ENCODE measurements at regions not wholly inside any gene's neighbourhood (a gene's known extent, or its start where the extent isn't known, plus 50 kb on each side); places are given as distances from the start of the nearest gene placed in this dataset.

DNA sequence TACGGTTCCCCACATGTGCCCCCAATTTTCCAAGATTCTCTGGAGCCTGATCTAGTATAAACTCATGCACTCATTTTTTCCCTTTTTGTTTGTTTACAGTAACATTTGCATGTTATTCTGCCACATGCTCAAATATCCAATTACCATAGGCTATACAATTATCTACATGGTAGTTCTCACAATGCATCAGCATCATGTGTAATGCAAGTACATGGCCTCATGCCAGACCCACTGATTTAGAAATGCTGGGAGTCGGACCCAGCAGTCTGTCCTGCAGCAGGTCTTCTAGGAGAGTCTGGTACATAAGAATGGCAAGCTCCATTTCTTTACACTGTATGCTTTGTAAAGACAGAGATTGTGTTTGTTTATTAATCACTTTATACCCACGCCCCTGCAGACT is 107.7 kb downstream of the CBLN2 start:
- TF ChIP-seq, protein P1, sequence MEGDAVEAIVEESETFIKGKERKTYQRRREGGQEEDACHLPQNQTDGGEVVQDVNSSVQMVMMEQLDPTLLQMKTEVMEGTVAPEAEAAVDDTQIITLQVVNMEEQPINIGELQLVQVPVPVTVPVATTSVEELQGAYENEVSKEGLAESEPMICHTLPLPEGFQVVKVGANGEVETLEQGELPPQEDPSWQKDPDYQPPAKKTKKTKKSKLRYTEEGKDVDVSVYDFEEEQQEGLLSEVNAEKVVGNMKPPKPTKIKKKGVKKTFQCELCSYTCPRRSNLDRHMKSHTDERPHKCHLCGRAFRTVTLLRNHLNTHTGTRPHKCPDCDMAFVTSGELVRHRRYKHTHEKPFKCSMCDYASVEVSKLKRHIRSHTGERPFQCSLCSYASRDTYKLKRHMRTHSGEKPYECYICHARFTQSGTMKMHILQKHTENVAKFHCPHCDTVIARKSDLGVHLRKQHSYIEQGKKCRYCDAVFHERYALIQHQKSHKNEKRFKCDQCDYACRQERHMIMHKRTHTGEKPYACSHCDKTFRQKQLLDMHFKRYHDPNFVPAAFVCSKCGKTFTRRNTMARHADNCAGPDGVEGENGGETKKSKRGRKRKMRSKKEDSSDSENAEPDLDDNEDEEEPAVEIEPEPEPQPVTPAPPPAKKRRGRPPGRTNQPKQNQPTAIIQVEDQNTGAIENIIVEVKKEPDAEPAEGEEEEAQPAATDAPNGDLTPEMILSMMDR (IDR thresholded peaks at IDR 0.05): no peak
- TF ChIP-seq POLR2A (IDR thresholded peaks at IDR 0.05) (no peak), EP300 (IDR thresholded peaks at IDR 0.05) (no peak), POLR2AphosphoS5 (IDR thresholded peaks at IDR 0.05) (no peak)
